NCI-H2227 (cell line): ENCODE measurements at regions not wholly inside any gene's neighbourhood (a gene's known extent, or its start where the extent isn't known, plus 50 kb on each side); places are given as distances from the start of the nearest gene placed in this dataset.
"Not testable (repeated sequence)": the region's sequence is repeated elsewhere in the genome, so short reads cannot be mapped to it uniquely, and the experiment has no call there.

Experiments
- DNase-seq: peaks from one replicate; lab custom pipeline; 2025; ENCODE audit not compliant: unreplicated experiment; lab: John Stamatoyannopoulos, UW

DNA sequence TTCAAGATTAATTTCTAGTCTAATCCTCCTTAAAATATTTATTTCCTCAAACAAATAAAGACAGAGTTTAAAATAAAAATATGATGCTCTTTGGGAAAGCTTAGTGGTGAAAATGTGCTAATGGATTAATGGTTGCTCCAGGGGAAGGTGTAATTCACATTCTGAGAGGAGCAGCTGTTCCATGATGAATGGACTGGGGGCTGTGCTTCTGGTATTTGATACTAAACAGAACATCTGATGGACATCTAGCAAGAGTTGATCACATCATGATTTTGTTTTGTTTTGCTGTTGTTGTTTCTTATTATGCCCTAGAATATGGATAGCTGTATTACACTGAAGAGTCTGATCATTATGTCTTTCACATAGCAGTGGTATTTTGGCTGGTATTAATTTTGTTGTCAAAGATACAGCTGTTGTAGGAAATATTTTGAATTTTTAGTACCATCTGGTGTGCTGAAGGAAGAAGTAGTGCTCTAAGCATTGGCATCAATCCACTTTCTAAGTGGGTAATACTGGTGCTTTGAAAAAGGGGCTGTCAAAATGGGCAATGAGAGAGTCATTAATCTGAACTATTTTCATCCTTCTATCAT, 296.4 kb downstream of the ADAMTS20 start:
- no peak for DNase-seq

DNA sequence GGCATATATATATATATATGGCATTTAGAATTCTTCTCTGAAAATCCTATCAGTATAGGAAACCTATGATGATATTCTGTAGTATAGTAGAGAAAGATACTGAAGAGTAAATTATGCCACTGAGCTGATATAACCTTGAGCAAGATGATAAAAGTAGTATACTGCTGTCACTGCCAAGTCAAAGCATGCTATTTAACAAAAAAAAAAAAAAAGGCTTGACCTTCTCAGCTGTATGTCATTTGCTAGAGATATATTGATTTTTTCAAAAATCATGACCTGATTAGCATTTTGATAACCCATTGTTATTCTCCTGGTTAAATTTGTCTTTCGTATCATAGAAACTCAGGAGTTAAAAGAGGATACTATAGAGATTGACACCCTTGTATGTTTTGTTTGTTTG, 299.4 kb downstream of the ADAMTS20 start:
- no peak for DNase-seq

DNA sequence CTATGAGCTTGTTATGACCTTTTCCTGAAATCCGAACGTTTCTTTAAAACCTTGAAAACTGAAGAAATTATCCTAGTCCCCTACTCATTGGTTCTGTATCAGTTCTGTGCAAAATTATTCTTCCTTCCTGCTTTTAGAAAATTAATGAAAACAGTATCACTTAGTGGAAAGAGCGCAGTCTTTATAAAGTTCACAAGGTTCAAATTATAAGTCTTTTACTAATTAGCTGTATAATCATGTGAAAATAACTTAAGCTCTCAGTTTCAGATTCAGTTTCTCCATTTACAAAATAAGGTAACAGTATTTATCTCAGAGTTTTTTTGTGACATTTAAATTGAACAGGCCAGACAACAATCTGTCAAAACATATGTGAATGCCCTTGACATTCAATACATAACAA, 306.1 kb downstream of the ADAMTS20 start:
- DNase-seq = no peak

DNA sequence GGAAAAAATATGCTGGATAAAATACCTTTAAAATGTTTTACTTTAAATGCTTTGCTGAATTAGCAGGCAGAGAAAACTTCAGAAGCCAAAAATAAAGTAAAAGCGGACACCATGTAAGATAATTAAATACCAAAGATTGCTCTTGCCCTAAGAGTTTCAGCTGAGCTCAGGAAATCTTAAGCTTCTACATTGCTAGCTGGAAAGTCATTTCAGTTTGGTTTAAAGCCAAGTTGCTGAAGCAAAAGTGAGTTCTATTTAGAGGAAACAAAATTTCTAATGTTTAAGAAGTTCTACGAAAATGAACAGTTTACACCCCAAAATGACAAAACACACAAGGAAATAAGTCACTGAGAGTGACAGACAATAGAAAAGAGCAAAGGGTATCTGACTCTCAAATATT, 310.0 kb downstream of the ADAMTS20 start:
- no peak for DNase-seq

DNA sequence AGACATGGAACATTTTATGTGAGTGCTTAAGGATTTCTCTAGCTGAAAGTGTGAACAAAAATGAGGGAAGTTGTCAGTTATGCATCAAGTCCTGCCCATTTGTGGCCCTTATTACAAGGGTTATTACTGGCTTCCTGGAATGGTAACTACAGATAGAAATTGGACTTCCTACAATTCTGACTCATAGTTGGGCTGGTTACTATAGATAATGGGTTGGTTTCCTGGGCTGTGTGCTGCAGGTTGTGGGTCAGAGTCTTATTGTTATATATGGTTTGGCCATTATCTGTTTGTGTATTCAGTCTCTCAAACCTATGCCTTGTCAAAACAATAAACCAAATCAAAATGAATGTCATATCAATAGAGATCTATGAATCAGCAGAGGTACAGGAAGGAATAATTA, 313.7 kb downstream of the ADAMTS20 start:
- DNase-seq = no peak

DNA sequence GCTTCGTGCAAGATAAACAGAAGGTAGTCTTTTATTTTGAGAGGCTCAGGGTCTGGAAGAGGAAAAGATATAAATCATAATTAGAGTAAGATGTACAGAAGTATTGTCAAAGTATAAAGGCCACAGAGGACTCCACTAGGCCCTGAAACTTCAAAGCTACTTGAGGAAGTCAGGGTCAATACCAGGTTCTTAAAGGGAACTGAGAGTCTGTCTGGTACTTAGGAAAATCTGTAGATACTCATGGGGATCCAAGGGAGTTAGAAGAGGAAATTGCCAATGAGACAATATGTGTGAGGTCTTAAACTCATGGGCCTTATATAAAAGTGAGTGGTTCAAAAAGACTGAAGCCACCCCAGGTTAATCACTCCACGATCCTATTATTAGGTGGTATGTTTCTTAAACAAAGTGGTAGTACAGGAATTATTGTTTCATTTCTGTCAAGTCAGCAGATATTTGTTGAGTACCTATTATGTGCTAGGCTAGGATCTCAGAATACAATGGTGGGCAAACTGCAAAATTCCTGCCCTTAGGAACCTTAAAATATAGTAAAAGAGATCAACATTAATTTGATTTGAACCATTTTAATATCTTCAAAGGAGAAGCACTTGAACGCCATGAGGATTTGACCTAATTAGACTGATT, 314.6 kb downstream of the ADAMTS20 start:
- no peak for DNase-seq

DNA sequence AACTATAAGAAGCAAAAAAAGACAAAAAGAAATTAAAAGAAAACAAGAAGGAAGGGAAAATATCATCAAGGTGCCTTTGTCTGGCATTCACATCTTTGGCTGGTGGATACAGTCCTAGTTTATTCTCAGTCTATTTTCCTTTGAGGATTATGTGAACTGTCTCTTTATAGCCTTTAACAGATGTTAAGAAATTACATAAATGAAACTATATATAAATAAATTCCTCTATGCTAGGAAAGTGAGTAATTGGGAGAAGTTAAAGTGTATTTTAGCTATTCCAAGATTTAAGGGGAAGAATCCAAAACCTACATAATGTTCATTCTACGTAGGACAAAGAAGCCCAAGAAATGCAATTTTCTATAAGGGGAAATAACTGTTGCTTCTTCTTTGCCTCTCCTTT, 316.3 kb downstream of the ADAMTS20 start:
- DNase-seq = no peak

DNA sequence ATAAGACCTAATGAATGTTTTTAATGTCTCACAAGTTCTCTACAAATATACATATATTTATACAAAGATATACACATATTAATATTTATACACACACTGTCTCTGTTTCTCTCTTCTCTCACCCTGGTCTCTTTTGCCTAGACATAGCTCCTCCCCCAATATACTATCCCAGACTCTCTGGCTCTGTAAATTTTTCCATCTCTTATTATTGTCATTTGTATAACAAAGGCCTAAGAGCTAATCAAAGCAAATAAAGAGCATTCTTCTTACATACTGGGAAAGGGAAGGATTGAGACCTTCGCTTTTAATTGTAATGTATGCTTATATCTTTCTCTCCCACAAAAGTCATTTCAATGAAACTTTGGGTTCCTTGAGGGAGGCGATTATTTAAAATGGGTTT, 318.1 kb downstream of the ADAMTS20 start:
- DNase-seq = no peak

DNA sequence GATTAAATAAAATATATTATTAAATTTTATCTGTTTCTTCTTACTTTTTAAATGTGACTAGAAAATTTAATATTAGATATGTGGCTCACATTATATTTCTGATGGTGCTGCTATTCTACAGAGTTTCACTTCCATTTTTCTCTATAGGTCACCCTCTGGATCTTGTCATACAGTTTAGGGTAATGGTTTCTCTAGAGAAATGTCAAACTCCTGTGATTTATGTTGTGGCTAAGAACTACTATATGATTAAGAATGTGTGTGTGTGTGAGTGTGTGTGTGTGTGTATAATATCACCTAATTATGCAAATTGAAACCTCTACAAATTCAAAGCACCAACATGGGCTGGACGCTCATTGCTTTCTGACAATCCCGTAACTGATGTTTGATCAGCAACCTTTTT, 325.9 kb downstream of the ADAMTS20 start:
- no peak for DNase-seq

DNA sequence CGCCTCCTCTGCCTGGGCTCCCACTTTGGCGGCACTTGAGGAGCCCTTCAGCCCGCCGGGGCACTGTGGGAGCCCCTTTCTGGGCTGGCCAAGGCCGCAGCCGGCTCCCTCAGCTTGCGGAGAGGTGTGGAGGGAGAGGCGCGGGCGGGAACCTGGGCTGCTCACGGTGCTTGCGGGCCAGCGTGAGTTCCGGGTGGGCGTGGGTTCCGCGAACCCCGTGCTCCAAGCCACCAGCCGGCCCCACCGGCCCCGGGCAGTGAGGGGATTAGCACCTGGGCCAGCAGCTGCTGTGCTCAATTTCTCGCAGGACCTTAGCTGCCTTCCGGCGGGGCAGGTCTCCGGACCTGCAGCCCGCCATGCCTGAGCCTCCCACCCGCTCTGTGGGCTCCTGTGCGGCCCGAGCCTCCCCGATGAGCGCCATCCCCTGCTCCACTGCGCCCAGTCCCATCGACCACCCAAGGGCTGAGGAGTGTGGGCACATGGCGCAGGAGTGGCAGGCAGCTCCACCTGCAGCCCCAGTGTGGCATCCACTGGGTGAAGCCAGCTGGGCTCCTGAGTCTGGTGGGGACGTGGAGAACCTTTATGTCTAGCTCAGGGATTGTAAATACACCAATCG, 327.7 kb downstream of the ADAMTS20 start:
- not testable (repeated sequence) for DNase-seq

DNA sequence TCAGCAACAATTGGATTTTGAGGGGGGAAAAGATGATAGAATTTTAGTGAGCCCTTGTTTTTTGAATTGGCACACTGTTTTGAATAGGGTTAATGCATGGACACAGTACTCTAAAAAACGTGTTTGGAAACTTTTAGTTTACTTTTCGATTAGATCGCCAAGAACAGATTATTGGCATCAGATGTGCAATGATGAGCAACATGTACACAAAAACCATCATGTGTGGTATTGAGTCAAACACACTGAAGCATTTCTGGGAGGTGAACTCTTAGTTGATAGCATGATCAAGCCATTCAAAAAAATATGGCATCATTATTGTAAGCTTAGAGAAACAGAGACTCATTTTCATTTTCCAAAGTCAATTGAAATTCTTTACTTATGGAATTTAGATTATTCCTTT, 329.2 kb downstream of the ADAMTS20 start:
- no peak for DNase-seq

DNA sequence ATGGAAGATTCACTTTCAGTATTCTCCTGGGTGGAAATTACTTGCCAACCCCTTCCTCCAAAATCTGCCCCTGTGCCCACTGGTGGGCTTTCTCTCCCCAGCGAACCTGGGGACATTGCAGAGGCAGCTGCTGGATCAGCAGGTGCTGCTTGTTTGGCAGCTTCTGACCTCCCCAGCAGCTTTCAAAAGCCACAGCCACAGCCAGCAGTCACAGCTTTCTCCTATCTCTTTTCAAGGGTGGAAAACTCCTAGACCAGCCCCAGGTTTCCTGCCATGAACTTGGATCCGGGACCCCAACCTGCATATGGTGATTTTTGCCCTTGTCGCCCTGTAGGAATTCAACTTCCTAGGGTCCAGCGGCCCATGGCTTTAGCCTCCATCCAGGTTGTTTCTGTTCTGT, 330.8 kb downstream of the ADAMTS20 start:
- no peak for DNase-seq

DNA sequence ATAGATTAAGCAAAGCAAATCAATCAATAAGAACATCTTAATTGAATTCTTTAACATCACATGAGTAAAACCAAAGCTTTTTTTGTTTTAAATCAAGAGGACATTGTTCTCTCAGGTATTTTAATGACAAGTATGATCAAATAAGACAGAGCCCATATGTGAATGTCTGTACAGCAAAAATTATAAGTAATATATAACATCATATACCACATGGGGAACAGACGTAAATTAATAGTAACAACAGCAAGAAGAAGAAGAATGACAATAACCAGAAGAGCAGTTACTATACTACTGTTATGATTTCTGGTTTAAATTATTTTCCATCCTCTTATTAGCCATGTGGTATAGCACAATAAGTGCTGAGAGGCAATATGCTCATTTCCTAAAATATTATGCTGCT, 335.5 kb downstream of the ADAMTS20 start:
- no peak for DNase-seq

DNA sequence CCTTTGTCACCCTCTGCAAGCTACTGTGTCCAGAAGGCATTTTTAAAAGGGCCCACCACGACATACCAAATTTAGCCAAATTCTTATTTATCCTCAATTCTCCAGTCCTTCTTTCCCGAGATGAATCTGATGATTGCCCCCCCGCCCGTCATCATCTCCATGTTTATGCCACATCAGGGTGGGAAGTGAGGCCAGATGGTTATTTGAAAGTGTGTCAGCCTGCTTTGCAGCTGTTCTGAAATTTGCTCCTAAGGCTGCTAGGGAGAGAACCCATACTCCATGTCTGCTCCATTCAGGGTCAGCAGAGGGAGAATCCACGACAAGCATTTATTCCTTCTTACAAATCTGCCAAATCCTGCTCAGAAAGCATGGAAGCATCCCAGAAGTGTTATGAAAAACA, 337.8 kb downstream of the ADAMTS20 start:
- no peak for DNase-seq

DNA sequence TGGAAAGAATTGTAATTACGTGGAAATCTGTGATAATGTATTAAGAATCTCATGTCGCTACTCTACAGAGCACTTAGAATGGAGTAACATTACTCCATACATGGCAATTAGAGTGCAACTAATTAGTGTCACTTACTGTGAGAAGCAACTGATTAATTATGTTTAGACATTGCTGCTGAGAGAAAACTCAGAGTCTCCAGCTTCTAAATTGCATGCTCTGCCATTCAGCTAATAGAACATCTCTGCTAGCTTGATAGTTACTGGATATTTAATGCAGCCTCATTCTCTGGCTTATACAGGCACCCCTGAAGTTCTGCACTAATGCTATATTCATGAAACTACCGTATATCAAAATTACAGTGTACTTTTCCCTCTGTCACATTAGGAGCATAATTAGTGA, 338.4 kb downstream of the ADAMTS20 start:
- no peak for DNase-seq

DNA sequence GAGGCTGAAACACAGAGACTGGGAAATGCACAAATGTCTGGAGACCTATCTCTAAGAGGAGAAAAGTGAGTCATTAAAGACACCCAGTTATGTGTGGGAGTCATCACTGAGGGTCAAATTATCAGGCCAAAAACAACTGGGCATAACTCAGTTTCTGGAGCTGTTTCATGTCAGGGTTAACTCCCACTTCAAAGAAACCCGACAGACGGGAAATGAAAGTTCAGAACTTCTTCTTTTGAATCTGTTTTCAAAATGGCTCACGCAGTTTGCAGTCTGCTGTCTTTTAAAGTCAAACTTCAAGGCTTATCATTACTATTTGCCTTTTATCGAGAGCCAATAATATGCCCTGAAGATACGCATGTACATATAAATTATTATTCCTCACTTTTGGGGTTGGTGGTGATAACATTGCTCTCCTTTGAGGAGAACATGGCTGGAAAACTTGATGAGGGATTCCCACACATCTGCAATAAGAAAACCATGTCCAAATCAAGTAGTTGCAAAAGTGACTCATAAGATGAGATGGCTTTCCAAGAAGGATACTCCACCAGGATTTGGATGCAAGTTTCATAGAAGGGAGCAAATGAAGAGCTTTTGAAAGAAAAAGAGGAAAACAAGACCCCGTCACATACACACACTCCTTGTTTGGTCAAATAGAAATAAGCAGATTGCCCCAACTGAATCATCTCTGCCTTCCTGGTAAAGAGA, 341.4 kb downstream of the ADAMTS20 start:
- DNase-seq = no peak

DNA sequence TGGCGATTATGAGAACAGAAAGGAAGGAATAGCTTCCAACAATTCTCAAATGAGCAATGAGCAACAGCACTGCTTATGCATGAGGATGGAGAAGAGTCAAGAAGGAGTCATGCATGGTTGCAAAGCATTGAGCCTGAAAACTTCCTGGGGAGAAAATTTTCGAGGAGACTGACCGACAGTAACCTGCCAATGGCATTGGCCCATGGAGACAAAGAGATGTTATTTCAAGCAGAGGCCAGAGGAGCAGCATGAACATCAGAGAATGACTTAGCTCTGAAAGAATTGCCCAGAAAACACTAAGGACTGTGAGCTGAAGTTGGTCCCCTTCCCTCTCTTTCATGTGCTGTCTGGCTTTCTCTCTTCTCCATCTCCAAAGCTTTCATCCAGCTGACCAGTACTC, 343.4 kb downstream of the ADAMTS20 start:
- DNase-seq = no peak

DNA sequence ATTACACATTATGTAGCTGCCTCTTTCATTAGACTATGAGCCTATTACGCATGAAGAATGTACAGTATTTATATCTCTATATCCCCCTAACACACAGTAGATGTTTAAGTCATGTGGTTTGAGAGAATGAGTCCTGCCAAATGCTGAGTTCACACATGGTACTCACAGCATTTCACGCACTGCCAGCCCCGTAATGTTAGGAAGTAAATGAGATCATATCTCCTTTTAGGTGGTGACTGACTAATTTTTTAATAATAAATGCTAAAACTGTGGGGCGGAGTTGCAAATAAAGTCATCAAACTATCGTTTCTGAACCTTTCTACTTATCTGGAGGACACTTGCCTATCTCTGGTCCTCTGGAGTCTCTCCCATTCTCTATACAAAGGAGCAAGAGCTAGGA, 343.8 kb downstream of the ADAMTS20 start:
- no peak for DNase-seq

DNA sequence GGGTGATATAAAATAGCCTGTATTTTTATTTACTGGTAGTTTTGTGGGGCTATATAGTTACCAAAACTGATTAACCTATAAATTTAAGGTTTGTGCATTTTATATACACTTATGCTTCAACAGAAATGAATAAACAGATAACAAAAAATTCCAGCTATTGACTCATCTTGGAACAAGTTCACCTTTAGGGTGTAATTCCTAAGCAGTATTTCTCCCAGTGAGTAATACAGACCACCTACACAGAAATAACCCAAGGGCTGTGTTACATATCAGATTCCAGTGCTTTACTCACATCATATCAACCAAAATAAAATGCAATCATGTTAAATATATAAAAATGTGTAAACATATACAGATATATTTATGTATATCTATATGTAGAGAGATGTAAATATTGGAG, 345.6 kb downstream of the ADAMTS20 start:
- no peak for DNase-seq

DNA sequence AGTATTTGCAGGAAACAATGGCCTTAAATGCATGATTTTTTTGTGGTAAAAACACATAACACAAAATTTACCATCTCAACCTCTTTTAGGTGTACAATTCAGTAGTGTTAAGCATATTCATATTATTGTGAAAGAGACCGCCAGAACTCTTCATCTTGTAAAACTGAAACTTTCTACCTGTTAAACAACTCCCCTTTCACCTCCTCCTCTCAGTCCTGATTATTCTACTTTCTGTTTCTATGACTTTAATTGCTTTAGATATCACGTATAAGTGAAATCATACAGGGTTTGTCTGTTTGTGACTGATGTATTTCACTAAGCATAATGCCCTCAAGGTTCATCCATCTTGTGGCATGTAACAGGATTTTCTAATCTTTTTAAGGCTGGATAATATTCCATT, 353.4 kb downstream of the ADAMTS20 start:
- no peak for DNase-seq

DNA sequence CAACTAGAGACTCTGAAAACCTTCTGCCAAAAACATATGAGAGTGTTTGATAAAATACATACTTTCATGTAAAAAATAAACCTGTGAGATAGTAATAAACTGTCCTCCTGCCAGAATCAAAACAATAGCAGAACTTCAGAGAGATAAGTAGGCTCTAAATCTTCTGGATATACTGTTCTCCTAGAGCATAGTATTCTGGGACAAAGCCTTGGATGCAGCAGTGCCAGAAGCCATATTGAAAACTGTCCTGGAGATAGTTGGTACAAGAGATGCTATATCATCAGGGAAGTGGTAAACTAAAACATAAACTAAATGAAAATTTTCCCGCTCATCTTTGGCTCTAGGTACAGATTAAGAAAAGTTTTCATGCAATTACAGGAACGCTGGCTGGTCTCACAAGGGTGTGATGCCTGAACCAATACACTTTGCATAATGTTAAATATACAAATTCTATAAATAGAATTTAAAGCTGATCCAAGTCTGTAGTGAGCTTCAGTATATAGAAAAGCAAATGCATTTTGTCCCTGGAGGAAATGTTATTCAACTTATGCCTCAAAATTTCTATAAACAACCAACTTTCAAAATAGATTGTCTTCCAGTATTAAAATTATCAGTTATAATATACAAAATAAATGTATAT, 355.6 kb downstream of the ADAMTS20 start:
- DNase-seq = no peak

DNA sequence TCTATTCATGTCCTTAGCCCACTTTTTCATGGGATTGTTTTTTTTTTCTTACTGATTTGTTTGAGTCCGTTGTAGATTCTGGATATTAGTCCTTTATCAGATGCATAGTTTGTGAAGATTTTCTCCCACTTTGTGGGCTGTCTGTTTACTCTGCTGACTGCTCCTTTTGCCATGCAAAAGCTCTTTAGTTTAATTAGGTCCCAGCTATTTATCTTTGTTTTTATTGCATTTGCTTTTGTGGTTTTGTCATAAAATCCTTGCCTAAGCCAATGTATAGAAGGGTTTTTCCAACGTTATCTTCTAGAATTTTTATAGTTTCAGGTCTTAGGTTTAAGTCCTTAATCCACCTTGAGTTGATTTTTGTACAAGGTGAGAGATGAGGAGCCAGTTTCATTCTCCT, 358.9 kb downstream of the ADAMTS20 start:
- DNase-seq = not testable (repeated sequence)
